Right ventricle myocardium superior (tissue), 1 donor: ENCODE measurements at regions not wholly inside any gene's neighbourhood (a gene's known extent, or its start where the extent isn't known, plus 50 kb on each side); places are given as distances from the start of the nearest gene placed in this dataset.
A peak's percentile ranks its signal among the peaks of the same experiment; 100 is the strongest.
"Not testable (repeated sequence)": the region's sequence is repeated elsewhere in the genome, so short reads cannot be mapped to it uniquely, and the experiment has no call there.

ENCODE experiments used
- ATAC-seq: fragments of 200-7000 bp; cut with Tn5 transposase; one replicate; pipeline ENCODE4 v1.9.1; 2020; ENCODE audit warnings: mild to moderate bottlenecking; ENCODE audit not compliant: poor library complexity
- DNase-seq: peaks from one replicate; pipeline ENCODE4 v3.0.0-alpha.2; 2020
- intact Hi-C: fragments of 100-400 bp; cut with DNase I; formaldehyde crosslinking; loops from one replicate; pipeline ENCODE4 v1.11.2; 2022
- donor health status: DM: no; HTN: yes; CAD: no; lungs with severe emphysema.

DNA sequence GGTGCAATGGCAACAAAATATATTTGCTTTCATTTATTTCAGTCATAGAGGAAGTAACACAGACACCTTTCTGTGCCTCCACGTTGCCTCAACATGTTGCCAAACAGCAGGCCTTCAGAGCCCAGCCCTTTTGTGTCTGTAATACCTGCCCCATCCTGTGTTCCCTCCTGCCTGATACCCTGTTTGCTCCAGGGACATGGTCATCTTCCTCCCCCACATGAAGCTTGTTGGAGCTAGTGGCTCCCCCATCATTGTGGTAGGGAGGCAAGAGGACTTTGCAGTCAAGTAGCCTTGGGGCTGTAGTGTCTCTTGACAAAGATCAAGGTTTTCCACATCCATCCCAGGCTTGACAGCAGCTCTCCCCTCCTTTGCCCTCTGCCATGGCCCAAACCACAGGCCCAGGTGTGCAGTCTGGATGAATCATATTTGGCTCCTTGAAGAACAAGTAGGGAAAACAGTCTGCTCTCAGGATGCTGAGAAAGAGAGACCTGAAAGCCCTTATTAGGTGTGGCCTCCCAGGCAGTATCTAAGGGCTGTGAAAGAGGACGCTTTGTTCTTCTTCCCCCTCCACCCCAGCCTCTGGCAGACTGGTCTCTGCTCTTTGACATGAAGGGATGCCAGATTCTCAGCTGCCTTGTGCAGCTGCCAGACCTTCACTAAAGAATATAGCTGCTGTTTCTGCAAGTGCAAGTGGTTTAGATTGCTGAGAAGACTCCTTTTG, 329.0 kb downstream of the C12orf75 start:
- DNase-seq (peak; percentile 56), ATAC-seq (peak; percentile 90)
- intact Hi-C loops = no loop called here

DNA sequence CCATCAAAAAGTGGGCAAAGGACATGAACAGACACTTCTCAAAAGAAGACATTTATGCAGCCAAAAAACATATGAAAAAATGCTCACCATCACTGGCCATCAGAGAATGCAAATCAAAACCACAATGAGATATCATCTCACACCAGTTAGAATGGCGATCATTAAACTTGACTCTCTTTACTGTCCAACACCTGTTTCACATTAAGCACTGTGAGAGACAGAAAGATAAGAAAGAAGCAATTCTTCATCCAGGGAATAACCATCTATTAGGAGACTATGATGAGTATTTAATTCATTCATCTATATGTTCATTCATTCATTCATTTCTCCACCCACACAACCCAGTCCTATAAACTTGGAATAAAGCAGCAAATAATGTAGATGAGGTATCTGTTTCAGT, 334.3 kb downstream of the C12orf75 start:
- DNase-seq, intact Hi-C loops, ATAC-seq: not testable (repeated sequence)

GRCh38 chr12:105665366-105665765, 334.9 kb downstream of the C12orf75 start:
- intact Hi-C loops = no loop called here
- no peak for ATAC-seq
- DNase-seq = no peak

DNA sequence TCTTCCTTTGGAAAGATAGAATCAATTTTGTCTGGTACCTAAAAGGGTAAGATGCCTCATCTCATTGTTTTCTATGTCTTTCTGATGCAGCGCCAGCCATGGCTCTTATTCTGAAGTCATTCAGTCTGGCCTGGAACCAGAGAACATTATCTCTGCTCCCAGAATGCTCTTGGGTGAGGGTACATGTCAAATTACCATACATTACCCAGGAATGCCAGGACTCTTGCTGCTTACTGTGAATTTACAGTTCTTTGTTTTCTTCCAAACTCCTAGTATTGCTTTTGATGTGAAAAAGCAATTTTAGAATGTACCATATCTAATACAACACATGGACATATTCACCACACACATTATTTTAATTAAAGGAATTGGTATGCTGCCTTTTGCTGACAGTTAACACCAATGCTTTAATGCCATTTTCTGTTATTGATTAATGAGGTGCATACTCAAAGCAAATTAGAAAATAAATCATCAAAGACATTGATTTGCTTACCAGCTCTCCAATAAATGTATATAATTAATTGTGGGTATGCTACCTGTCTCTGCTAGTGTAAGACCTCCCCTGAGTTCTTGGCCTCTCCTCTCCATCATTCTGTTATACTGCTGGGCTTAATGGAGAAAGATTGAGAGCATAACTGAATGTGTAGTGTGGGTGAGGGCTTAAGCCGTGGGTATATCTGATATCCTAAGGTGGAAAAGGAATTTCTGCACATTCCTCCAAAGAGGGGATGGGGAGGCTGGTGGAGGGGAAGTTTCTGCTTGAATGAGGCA, 337.7 kb downstream of the C12orf75 start:
- DNase-seq = no peak
- no peak for ATAC-seq
- intact Hi-C loops = no loop called here

GRCh38 chr12:105670672-105671071, 340.2 kb downstream of the C12orf75 start:
- ATAC-seq = no peak
- intact Hi-C loops = no loop called here
- no peak for DNase-seq

DNA sequence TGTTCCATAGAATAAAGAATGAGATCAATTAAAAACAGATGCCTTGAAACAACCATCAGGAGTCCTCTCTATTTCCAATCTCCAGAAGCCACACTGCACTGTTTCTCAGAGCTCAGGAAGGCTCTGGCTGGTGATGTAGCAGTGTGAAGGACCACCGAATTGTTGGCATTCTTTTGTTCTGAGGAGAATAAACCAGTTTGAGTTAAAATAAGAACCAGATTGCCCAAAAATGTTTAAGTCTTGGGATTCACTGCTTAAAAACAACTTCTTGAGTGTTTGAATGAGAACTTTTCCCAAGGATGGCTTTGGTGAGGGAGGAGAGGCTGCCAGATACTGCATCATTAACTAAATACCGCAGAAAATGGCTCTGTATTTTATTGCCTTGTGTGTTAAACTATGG, 341.2 kb downstream of the C12orf75 start:
- DNase-seq = no peak
- ATAC-seq = no peak
- intact Hi-C loops = no loop called here

DNA sequence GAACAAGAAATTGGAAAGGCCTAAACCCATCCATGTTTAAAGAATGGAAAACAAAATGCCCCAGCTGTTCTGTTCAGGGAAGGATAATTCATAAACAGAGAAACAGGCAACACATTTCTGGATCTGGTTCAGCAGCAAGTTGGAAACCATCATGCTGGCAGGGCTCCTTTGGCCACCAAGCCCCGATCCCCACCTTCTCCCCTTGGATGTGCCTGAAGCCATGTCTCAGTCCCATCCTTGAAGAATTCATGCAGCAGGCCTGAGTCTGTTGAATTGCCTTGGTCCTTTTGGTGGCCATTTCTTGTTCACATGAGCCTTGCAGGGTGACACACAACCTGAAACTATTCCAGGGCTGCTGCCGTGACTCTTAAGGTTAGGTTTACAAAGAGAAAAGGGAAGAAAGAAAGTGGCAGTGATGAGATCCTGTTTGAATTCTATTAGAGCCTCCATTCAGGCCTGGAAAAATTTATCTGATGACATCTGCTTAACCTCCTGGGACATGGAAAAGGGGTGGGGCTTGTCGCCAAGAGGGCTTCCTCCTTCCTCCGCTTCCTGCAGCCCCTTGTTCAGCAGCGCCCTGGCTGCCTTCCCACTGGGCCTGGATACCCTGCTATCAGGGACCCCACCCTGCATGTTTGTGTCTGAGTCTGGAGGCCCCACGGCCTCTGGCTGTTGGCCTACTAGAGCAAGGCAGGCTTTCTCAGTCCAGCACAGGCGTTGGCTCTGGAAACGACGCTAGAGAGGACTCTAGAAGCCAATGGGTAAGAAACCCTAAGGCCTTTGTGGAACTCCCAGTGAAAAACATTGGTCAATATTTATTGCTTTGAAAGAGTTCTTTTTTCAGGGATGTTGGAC, 341.9 kb downstream of the C12orf75 start:
- intact Hi-C loops = no loop called here
- ATAC-seq = peak; percentile 90
- DNase-seq = peak; percentile 90

GRCh38 chr12:105674871-105675699, 344.6 kb downstream of the C12orf75 start:
- intact Hi-C loops = no loop called here
- DNase-seq (no peak), ATAC-seq (no peak)

DNA sequence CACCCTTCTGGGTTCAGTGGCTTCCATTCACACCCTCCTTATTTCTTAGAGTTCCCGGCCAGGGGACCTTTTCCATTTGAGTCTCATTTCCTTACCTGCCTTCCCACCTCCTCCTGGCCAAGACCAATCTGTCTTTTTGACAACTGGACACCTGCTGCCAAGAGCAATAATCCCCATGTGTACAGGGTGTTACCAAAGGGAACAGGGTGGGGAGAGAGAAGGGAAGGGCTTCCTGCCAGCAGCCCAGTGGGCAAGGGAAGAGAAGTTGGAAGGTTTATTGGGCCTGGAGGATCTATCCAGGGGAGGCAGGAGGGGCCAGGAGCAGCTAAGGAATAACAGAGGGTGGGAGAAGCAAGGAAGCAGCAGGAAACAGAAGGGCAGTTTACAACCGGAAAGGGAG, 346.2 kb downstream of the C12orf75 start:
- DNase-seq (no peak), ATAC-seq (peak; percentile 37)
- intact Hi-C loops = no loop called here

DNA sequence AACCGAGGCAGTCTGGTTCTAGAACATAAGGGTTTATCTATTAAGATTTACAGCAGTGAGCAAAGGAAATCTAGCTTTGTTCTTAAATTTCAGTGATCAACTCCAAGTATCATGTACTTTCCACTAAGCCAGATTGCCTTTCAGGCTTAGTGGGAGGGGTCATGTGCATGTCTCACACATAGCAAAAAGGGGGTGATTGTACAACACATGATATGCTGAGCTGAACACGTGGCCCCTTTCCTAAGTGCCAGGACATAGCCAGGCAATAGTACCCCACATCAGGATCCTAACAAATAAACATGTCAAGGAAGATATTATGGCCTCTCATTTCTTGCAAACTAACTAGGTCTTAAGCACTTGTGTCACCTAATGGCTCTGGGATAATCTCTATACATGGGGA, 347.2 kb downstream of the C12orf75 start:
- DNase-seq = no peak
- intact Hi-C loops = no loop called here
- ATAC-seq = no peak

- intact Hi-C loops = no loop called here
- ATAC-seq (no peak), DNase-seq (no peak)
Observed at GRCh38 chr12:105679982-105680381, 349.5 kb downstream of the C12orf75 start.

DNA sequence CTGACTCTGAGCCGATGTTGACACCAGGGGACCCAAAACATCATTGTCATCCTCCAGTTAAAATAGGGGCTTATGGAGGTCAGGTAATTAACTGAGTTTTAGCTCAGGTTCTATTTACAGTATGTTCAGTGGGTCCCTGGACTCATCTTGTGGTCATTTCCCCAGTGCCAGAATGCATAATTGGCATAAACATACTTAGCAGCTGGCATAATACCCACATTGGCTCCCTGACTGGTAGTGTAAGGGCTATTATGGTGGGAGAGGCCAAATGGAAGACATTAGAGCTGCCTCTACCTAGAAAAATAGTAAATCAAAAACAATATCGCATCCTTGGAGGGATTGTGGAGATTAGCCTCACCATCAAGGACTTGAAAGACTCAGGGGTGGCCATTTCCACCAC, 350.9 kb downstream of the C12orf75 start:
- no peak for DNase-seq
- no peak for ATAC-seq
- intact Hi-C loops = no loop called here

GRCh38 chr12:105682821-105683220, 352.3 kb downstream of the C12orf75 start:
- intact Hi-C loops, ATAC-seq, DNase-seq: not testable (repeated sequence)

GRCh38 chr12:105683836-105684235, 353.3 kb downstream of the C12orf75 start:
- DNase-seq, ATAC-seq, intact Hi-C loops: not testable (repeated sequence)

DNA sequence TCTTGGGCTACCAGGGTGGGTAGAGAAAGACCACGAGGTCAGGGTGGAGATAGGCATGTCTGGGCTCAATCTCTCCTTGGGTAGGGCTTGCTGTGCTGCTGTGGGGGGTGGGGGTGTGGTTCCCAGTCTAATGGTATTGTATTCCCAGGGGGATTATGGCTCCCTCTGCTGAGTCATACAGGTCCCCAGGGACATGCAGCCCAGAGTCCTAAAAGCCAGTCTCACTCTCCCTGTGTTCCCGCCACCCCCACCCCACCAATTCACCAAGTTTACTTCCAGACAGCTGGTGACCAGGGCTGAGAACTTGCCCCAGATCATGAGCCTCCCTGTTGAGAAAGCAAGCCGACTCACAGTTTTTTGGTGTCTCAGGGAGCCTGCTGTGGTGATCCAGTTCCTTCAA, 367.6 kb downstream of the C12orf75 start:
- intact Hi-C loops = no loop called here
- ATAC-seq = no peak
- DNase-seq = no peak

- intact Hi-C loops = no loop called here
- DNase-seq (no peak), ATAC-seq (no peak)
Observed at GRCh38 chr12:105699209-105699608, 368.7 kb downstream of the C12orf75 start.

- DNase-seq (peak; percentile 40), ATAC-seq (no peak)
- intact Hi-C loops = loop anchor here (5.0 kb wide), 1 partner anchor 433 kb away; the partner anchor contains the start of gene NUAK1
Observed at GRCh38 chr12:105704787-105705186, 374.3 kb downstream of the C12orf75 start.

DNA sequence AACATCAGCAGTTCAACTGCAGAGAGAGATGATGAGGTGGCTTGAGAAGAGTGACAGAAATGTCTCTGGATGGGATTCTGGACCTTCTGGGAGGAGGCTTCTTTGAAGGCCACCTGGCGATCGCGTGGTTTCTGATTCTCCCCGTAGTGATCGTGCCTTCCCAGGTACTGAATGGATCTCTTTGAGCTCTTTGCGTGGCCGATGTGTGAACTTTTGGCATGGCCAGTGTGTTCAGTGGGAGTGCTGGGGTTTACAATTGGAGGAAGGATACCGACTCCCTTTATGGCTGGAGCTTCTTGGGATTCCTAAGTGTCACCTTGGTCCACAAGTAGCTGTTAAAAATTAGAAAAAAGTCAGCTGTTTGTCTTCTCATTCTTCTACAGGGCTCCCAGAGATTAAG, 374.7 kb downstream of the C12orf75 start:
- intact Hi-C loops = loop anchor here (5.0 kb wide), 1 partner anchor 432 kb away; the partner anchor contains the start of gene NUAK1
- no peak for DNase-seq
- ATAC-seq = peak; percentile 26
